Peyer's patch (tissue), 4 donors: ENCODE measurements at regions not wholly inside any gene's neighbourhood (a gene's known extent, or its start where the extent isn't known, plus 50 kb on each side); places are given as distances from the start of the nearest gene placed in this dataset.

Experiments
- DNase-seq, 3 donors: peaks; one replicate each; pipeline ENCODE4 v3.0.0-alpha.2; 2017 to 2019
- H3K27ac ChIP-seq, 4 donors: fragments of 200-600 bp; sonication (generic); one replicate each; pipeline ENCODE4 v1.5.1; 2016 to 2019
- H3K27me3 ChIP-seq, 2 donors: fragments of 200-600 bp; sonication (generic); one replicate each; pipeline ENCODE4 v1.5.1; 2019
- H3K36me3 ChIP-seq, 3 donors: fragments of 200-600 bp; sonication (generic); one replicate each; pipeline ENCODE4 v1.5.1; 2016 to 2019
- H3K4me1 ChIP-seq, 4 donors: fragments of 200-600 bp; sonication (generic); one replicate each; pipeline ENCODE4 v1.5.1; 2016 to 2019
- H3K4me3 ChIP-seq, 4 donors: fragments of 200-600 bp; sonication (generic); 1 replicate in 3 of 4; 2 replicates in 1 of 4; pipeline ENCODE4 v1.5.1; 2016 to 2019; ENCODE audit warnings: mild to moderate bottlenecking in 1 of 4
- H3K9me3 ChIP-seq, 4 donors: fragments of 200-600 bp; sonication (generic); one replicate each; pipeline ENCODE4 v1.5.1; 2016 to 2019; ENCODE audit warnings: mild to moderate bottlenecking in 1 of 4
- POLR2A ChIP-seq, 2 donors: fragments of 450-650 bp; IDR thresholded peaks; one replicate each; pipeline ENCODE4 v1.5.1; 2017; ENCODE audit warnings: antibody characterized with exemption in 2 of 2, mild to moderate bottlenecking in 2 of 2, moderate library complexity in 2 of 2
- TF ChIP-seq, protein P1 (sequence below), 6 experiments: fragments of 450-650 bp in 4 of 6; fragments of 200-600 bp in 2 of 6; sonication (generic) in 1 of 6; IDR thresholded peaks; one replicate each; pipeline ENCODE4 v1.5.1; 2017 to 2019; ENCODE audit warnings: antibody characterized with exemption in 6 of 6, mild to moderate bottlenecking in 3 of 6, moderate library complexity in 1 of 6

GRCh38 chr9:36781533-36781932 lies 208.8 kb downstream of the MELK start:
- Histone ChIP-seq H3K27ac (no peak overlapping the region), H3K36me3 (no peaks in the 10 kb centered on the region), H3K9me3 (no peaks in the 10 kb centered on the region), H3K4me3 (no peak overlapping the region), H3K4me1 (no peaks in the 10 kb centered on the region), H3K27me3 (no peaks in the 10 kb centered on the region)
- TF ChIP-seq, protein P1, sequence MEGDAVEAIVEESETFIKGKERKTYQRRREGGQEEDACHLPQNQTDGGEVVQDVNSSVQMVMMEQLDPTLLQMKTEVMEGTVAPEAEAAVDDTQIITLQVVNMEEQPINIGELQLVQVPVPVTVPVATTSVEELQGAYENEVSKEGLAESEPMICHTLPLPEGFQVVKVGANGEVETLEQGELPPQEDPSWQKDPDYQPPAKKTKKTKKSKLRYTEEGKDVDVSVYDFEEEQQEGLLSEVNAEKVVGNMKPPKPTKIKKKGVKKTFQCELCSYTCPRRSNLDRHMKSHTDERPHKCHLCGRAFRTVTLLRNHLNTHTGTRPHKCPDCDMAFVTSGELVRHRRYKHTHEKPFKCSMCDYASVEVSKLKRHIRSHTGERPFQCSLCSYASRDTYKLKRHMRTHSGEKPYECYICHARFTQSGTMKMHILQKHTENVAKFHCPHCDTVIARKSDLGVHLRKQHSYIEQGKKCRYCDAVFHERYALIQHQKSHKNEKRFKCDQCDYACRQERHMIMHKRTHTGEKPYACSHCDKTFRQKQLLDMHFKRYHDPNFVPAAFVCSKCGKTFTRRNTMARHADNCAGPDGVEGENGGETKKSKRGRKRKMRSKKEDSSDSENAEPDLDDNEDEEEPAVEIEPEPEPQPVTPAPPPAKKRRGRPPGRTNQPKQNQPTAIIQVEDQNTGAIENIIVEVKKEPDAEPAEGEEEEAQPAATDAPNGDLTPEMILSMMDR (IDR thresholded peaks at IDR 0.05): no peak
- TF ChIP-seq POLR2A (IDR thresholded peaks at IDR 0.05): no peak
- no peak for DNase-seq
